Gastroesophageal sphincter (tissue), 4 donors: ENCODE measurements at regions not wholly inside any gene's neighbourhood (a gene's known extent, or its start where the extent isn't known, plus 50 kb on each side); places are given as distances from the start of the nearest gene placed in this dataset.

Experiments
- ATAC-seq: fragments of 150-250 bp; one replicate; pipeline ENCODE4 v1.9.1; 2016; ENCODE audit warnings: mild to moderate bottlenecking, moderate library complexity
- H3K27ac ChIP-seq, 4 donors: fragments of 200-600 bp; sonication (generic) in 3 of 4; 1 replicate in 3 of 4; 2 replicates in 1 of 4; pipeline ENCODE4 v1.5.1; 2016 to 2019
- H3K27me3 ChIP-seq: fragments of 200-600 bp; sonication (generic); one replicate; pipeline ENCODE4 v1.5.1; 2019
- H3K36me3 ChIP-seq, 2 donors: fragments of 200-600 bp; sonication (generic); one replicate each; pipeline ENCODE4 v1.5.1; 2019; ENCODE audit warnings: control low read depth in 1 of 2
- H3K4me1 ChIP-seq, 3 donors: fragments of 200-600 bp; sonication (generic); 1 replicate in 2 of 3; 2 replicates in 1 of 3; pipeline ENCODE4 v1.5.1; 2016 to 2019; ENCODE audit warnings: control low read depth in 2 of 3
- H3K4me3 ChIP-seq, 2 donors: fragments of 200-600 bp; sonication (generic); one replicate each; pipeline ENCODE4 v1.5.1; 2019; ENCODE audit warnings: mild to moderate bottlenecking in 1 of 2, moderate library complexity in 1 of 2
- H3K9me3 ChIP-seq, 3 donors: fragments of 200-600 bp; sonication (generic); one replicate each; pipeline ENCODE4 v1.5.1; 2017 to 2019; ENCODE audit warnings: control low read depth in 2 of 3
- CTCF ChIP-seq, 4 experiments: fragments of 200-600 bp in 2 of 4; fragments of 450-650 bp in 2 of 4; sonication (generic) in 1 of 4; IDR thresholded peaks; one replicate each; pipeline ENCODE4 v1.5.1; 2017 to 2019; ENCODE audit warnings: antibody characterized with exemption in 4 of 4, mild to moderate bottlenecking in 2 of 4, moderate library complexity in 2 of 4
- EP300 ChIP-seq: sonication (generic); formaldehyde crosslinking; IDR thresholded peaks from one replicate; pipeline ENCODE4 v1.6.1; 2017; ENCODE audit warnings: antibody characterized with exemption, mild to moderate bottlenecking
- POLR2A ChIP-seq, 2 donors: fragments of 450-650 bp; IDR thresholded peaks; one replicate each; pipeline ENCODE4 v1.6.1; 2017; ENCODE audit warnings: antibody characterized with exemption in 2 of 2, mild to moderate bottlenecking in 2 of 2, moderate library complexity in 1 of 2
- POLR2AphosphoS5 ChIP-seq: sonication (generic); formaldehyde crosslinking; IDR thresholded peaks from one replicate; pipeline ENCODE4 v1.6.1; 2017; ENCODE audit warnings: antibody characterized with exemption
- WGBS, 2 donors: methylation state at CpG; one replicate each; pipeline ENCODE4 v1.1.5; 2018; ENCODE audit warnings: low coverage in 1 of 2; 5-methylcytosine and 5-hydroxymethylcytosine counted together
- small RNA-seq, 4 donors: library from RNA; depleted of rRNA; stranded (forward); fragments of <200 nt; gene quantifications; one replicate each; pipeline ENCODE3, GENCODE V24; 2016

- H3K27me3 ChIP-seq, result no peaks in the 10 kb centered on the region
- TF ChIP-seq EP300 (no peak), POLR2AphosphoS5 (no peak), CTCF (IDR thresholded peaks at IDR 0.05) (no peak), POLR2A (IDR thresholded peaks at IDR 0.05) (no peak)
Measured at GRCh38 chr3:18477620-18478019, 52.5 kb upstream of the SATB1 start.

More at GRCh38 chr3:18477620-18478019, 52.5 kb upstream of the SATB1 start:
- H3K9me3 ChIP-seq, result no peaks in the 10 kb centered on the region
- no peak for ATAC-seq
- no peaks in the 10 kb centered on the region for H3K36me3 ChIP-seq
- 45 to 47% methylated on average over 4 of the region's 4 CpGs for WGBS, 2 donors
- H3K27ac ChIP-seq, result no peak overlapping the region
- no peaks in the 10 kb centered on the region for H3K4me1 ChIP-seq
- no peak overlapping the region for H3K4me3 ChIP-seq

Small RNAs in the stretch of these regions (small RNA-seq; reads per million reads assigned to genes)
- gene RNU6-138P, result 0 reads per million in 4 donors
